ENCODE measurements at regions not wholly inside any gene's neighbourhood (a gene's known extent, or its start where the extent isn't known, plus 50 kb on each side); places are given as distances from the start of the nearest gene placed in this dataset.
"Not testable (repeated sequence)": the region's sequence is repeated elsewhere in the genome, so short reads cannot be mapped to it uniquely, and the experiment has no call there.

- TF ChIP-seq STAT6 (CRISPR knock-in tag; IDR thresholded peaks at IDR 0.05) (no peak), ESRRA (IDR thresholded peaks at IDR 0.05; ENCODE audit: borderline replicate concordance, low read depth) (peak; percentile 61; the same call in 1 of the 2 replicates)
Observed at GRCh38 chr6:43926634-43927531, 156.9 kb downstream of the VEGFA start (continued).

GRCh38 chr6:43925636-43926139 is 155.7 kb downstream of the VEGFA start:
- intact Hi-C loops (cut with micrococcal nuclease): loop anchor here (1.0 to 5.0 kb wide), 3 partner anchors 22 to 68 kb away; no protein-coding TSS in a partner anchor

More at GRCh38 chr6:43925636-43926139, 155.7 kb downstream of the VEGFA start:
- FAIRE-seq: peak; percentile 64
- H3K4me3 ChIP-seq; CTCF ChIA-PET (ENCODE audit: low intra/inter-chr PET ratio); H3K79me2 ChIP-seq (ENCODE audit: control insufficient read depth, insufficient read depth, low read length); H3K9me1 ChIP-seq (ENCODE audit: control insufficient read depth, insufficient read depth, low read length); H3K9me3 ChIP-seq (replicated peaks; ENCODE audit: control insufficient read depth, insufficient read depth, low read depth, low read length); BruUV-seq (replicated peaks); H3K4me2 ChIP-seq (ENCODE audit: insufficient read depth, low read length); H4K20me1 ChIP-seq (replicated peaks; ENCODE audit: control insufficient read depth, insufficient read depth, low read length); in situ Hi-C loops (cut with MboI); H3K36me3 ChIP-seq (ENCODE audit: control insufficient read depth, insufficient read depth, low read length); H3K27me3 ChIP-seq (ENCODE audit: control insufficient read depth in 2 of 2, insufficient read depth in 2 of 2, low read length in 2 of 2); DNase-seq (ENCODE audit: extremely low read depth in 1 of 4, low spot score in 3 of 4); ATAC-seq; TF ChIP-seq NR2C1, CREB1 (IDR thresholded peaks at IDR 0.05): not testable (repeated sequence)
- Histone ChIP-seq H3K27ac (ENCODE audit: extremely low read depth, low read depth, low read length) (peak overlapping the region; percentile 93), H2AFZ (ENCODE audit: low read depth, low read length) (peak overlapping the region; percentile 1; the same call in 1 of the 2 replicates), H3K4me1 (replicated peaks in 1 of 2; ENCODE audit: control insufficient read depth in 2 of 2, insufficient read depth in 2 of 2, low read length in 2 of 2) (peaks cover 31 to 33% of the 10 kb centered on the region in 2 experiments), H3K9ac (ENCODE audit: insufficient read depth in 1 of 2, low read depth in 2 of 2, low read length in 2 of 2) (peak overlapping the region; percentile 40 to 81; a peak in 2 of 4 replicates)
- POLR2A ChIA-PET: interaction anchor here (6.7 to 6.9 kb wide), 2 partner anchors 11 kb away, joined by 47 to 102 read pairs; no protein-coding TSS in a partner anchor
- WGBS (ENCODE audit: insufficient coverage, low coverage, missing lambda C conversion rate): 77% methylated on average over 5 of the region's 7 CpGs
- TF ChIP-seq BACH1 (tag; IDR thresholded peaks at IDR 0.05) (peak; percentile 82), ZFX (CRISPR knock-in tag; IDR thresholded peaks at IDR 0.05) (0 out of 2 replicates have a peak, but pooled peaks have one; percentile 2), BRD4 (IDR thresholded peaks at IDR 0.05) (0 out of 2 replicates have a peak, but pooled peaks have one; percentile 5), ZKSCAN3 (CRISPR knock-in tag; IDR thresholded peaks at IDR 0.05) (peak; percentile 9; the same call in 1 of the 2 replicates), CXXC5 (CRISPR knock-in tag; IDR thresholded peaks at IDR 0.05) (peak; percentile 4; the same call in 1 of the 2 replicates), NR2C1 (tag; IDR thresholded peaks at IDR 0.05) (peak; percentile 47; the same call in 1 of the 2 replicates), ZNF668 (CRISPR knock-in tag; IDR thresholded peaks at IDR 0.05) (peak; percentile 20), ZNF197 (CRISPR knock-in tag; IDR thresholded peaks at IDR 0.05; ENCODE audit: low read depth) (0 out of 2 replicates have a peak, but pooled peaks have one; percentile 2), LCOR (CRISPR knock-in tag; IDR thresholded peaks at IDR 0.05) (0 out of 2 replicates have a peak, but pooled peaks have one; percentile 41), PTTG1 (tag; IDR thresholded peaks at IDR 0.05; ENCODE audit: low read depth) (peak; percentile 76; the same call in 1 of the 2 replicates), CREB1 (CRISPR knock-in tag; IDR thresholded peaks at IDR 0.05) (0 out of 2 replicates have a peak, but pooled peaks have one; percentile 21), ERF (CRISPR knock-in tag; IDR thresholded peaks at IDR 0.05) (0 out of 2 replicates have a peak, but pooled peaks have one; percentile 5), LARP7 (IDR thresholded peaks at IDR 0.05) (peak; percentile 52; the same call in 1 of the 2 replicates)

Measured in K562 (cell line).